HG03097 (cell line): ENCODE measurements at regions not wholly inside any gene's neighbourhood (a gene's known extent, or its start where the extent isn't known, plus 50 kb on each side); places are given as distances from the start of the nearest gene placed in this dataset.
"Not testable (repeated sequence)": the region's sequence is repeated elsewhere in the genome, so short reads cannot be mapped to it uniquely, and the experiment has no call there.

Experiments
- ATAC-seq: cut with Tn5 transposase; IDR thresholded peaks from one replicate; pipeline ENCODE4 v1.9.1; 2021; ENCODE audit not compliant: unreplicated experiment, low FRiP score

DNA sequence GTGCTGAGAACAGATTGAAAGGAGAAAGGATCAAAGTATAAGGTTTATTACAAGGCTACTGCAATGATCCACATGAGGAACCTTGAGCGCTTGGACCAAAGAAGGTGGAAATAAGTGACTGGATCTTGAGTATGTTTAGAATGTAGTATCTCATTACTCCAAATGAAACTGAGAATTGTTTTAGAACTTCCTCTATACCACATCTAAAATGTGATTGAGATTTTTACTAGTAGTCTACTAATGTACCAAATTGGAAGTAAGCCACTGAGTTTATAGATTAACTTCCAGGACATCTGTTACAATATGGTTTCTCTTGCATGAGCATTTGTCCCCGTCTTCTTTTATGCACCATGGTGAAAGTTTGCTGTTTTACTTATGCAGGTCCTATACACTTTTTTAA, 300.5 kb downstream of the SUCLG1 start:
- no peak for ATAC-seq

DNA sequence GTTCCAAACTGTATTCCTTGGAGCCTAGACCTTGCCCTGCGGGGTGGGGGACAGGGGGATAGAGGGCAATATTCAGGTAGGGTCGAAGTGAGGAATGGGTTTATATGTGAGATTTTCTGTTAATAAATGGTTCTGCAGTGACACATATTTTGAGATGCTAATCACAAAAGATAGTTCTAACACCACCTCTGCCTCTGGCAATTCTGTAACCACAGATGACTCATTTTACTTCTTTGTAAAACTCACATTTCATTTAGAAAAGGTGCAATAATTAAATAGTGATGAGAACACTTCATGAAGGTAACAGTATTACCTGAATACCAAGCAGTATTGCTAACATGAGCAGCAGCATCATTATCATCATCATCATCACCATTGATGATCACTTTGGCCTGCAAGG, 306.6 kb downstream of the SUCLG1 start:
- no peak for ATAC-seq

GRCh38 chr2:84144345-84144744, 314.7 kb downstream of the SUCLG1 start:
- no peak for ATAC-seq

- no peak for ATAC-seq
These were observed 322.0 kb downstream of the SUCLG1 start for GRCh38 chr2:84137034-84137433.

GRCh38 chr2:84132370-84132769, 326.7 kb downstream of the SUCLG1 start:
- no peak for ATAC-seq

DNA sequence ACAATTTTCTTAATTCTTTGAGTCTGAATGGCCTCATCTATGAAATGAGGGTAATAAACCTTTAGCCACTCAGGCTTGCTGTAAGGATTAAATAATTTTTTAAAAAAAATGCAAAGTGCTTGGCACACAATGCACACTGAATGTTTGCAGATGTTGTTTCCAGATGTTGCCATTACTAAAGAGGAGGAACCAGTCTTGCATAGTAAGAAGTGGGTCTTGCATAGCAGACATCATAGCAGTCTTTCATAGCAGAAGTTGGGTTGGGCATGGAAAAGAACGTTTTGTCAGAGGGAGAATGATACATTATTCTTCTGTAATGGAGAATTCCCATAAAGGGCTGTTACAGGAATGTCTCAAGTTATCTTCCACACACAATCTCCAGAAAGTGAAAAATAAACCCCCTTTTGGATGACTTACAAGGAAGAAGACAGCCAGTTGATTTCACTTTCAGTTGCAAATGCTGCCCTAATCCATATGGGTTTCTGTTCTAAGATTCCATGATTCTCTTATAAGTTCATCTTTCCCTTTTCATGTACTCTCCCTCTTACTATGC, 327.7 kb downstream of the SUCLG1 start:
- ATAC-seq: no peak

DNA sequence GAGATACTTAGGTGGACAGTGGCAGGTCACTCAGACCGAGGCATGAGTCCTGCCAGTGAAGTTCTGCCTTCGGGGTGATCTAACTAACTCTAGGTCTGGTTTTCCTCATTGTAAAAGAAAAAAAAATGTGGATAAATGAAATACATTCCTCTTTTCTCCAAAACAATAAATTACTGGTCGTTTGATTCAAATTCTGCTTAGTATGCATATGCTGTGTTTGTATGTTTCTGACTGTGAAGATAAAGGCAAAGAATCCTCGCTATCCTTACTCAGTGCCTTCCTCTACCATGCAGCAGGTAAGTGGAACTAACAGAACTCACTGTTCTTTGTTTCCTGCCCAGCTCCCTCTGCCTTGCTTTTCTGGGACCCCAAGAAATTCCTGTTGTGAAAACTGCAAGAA, 330.1 kb downstream of the SUCLG1 start:
- ATAC-seq: no peak

GRCh38 chr2:84127812-84128211, 331.3 kb downstream of the SUCLG1 start:
- ATAC-seq: not testable (repeated sequence)

- ATAC-seq: no peak
These were observed 332.6 kb downstream of the SUCLG1 start for GRCh38 chr2:84126530-84126929.

DNA sequence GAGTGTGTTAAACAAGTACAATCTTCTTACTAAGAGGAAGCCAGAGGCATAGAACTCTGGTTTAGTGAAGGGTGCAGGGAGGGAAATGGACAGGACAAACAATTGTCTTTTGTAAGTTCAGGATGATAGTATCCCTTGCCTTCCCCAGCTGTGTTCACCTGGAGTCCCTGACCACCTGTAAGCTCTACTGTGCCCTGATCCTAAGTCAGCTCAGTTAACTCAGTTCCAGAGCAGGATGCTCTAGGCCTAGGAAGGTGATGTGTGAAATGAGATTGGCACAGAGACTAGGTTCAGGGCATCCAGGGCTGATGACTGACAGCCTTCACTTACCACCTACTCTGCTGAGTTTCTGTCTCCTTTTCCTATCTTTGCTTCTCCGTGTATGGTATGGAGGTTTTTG, 333.0 kb downstream of the SUCLG1 start:
- no peak for ATAC-seq

GRCh38 chr2:84116143-84116542, 342.9 kb downstream of the SUCLG1 start:
- no peak for ATAC-seq

- ATAC-seq: peak; percentile 98
These were observed 343.8 kb downstream of the SUCLG1 start for GRCh38 chr2:84115173-84115857.

DNA sequence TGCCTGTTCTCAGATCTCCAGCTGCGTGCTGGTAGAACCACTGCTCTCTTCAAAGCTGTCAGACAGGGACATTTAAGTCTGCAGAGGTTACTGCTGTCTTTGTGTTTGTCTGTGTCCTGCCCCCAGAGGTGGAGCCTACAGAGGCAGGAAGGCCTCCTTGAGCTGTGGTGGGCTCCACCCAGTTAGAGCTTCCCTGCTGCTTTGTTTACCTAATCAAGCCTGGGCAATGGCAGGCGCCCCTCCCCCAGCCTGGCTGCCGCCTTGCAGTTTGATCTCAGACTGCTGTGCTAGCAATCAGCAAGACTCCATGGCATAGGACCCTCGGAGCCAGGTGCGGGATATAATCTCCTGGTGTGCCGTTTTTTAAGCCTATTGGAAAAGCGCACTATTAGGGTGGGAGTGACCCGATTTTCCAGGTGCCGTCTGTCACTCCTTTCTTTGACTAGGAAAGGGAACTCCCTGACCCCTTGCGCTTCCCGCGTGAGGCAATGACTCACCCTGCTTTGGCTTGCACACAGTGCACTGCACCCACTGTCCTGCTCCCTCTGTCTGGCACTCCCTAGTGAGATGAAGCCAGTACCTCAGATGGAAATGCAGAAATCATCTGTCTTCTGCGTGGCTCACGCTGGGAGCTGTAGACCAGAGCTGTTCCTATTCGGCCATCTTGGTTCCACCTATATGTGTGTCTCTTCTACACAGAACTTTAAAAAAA, 355.1 kb downstream of the SUCLG1 start:
- ATAC-seq: not testable (repeated sequence)

GRCh38 chr2:84102274-84102673, 356.8 kb downstream of the SUCLG1 start:
- no peak for ATAC-seq

- ATAC-seq: no peak
These were observed 370.4 kb downstream of the SUCLG1 start for GRCh38 chr2:84088656-84089055.

GRCh38 chr2:84085562-84085961, 373.5 kb downstream of the SUCLG1 start:
- no peak for ATAC-seq

DNA sequence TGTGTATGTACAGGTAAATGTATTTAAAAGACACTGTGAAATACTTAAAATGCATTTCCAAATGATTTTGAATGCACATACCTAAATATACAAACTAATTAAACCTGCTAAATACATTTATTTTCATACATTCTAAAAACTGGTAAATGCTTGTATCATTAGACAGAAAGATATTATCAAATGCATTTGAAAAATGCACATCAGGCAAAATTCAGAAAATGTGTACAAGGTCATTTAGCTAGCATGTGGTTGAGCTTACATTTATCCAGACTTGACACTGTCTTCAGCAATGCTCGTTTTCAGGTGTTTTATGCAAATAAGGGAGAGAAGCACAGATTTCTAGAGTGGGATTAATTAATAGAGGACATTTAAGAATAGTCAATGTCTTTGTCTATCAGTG, 374.2 kb downstream of the SUCLG1 start:
- ATAC-seq: no peak

DNA sequence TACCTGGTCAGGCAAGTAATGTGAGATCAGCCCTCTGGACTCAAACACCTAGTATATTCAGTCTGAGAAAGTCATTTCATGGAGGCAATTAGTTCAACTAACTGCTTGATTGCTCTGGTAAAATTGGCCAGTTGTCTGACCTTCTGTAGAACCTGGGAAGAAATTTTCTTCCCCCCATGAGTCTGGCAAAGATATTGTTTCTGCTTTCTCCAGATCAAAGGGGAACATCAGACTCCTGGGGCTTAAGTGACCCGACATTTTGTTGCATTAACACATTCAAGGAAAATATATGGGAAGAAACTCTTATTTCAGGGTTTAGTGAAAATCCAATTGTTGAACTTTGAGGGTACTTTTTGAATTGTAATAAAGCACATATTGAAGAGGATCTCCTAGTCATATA, 375.1 kb downstream of the SUCLG1 start:
- ATAC-seq: no peak

GRCh38 chr2:84078471-84078870, 380.6 kb downstream of the SUCLG1 start:
- ATAC-seq: no peak

DNA sequence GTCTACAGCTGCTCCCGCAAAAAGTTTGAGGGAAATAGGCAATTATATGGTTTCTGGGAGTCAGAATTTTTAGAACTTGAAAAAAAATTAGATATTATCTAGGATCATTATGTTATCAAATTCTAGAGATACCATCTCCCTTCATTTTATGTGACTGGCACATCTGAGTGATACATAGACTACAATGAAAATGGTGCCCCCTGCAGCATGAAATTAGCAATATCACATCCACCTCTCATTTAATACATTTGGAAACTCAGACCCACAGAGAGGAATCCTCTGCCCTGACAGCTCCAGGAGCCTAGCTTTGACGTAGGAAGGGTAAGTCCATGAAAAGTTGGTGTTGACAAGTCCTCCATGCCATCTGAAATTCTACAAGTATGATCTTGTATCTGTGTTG, 381.6 kb downstream of the SUCLG1 start:
- no peak for ATAC-seq

GRCh38 chr2:84071050-84071449, 388.0 kb downstream of the SUCLG1 start:
- no peak for ATAC-seq

DNA sequence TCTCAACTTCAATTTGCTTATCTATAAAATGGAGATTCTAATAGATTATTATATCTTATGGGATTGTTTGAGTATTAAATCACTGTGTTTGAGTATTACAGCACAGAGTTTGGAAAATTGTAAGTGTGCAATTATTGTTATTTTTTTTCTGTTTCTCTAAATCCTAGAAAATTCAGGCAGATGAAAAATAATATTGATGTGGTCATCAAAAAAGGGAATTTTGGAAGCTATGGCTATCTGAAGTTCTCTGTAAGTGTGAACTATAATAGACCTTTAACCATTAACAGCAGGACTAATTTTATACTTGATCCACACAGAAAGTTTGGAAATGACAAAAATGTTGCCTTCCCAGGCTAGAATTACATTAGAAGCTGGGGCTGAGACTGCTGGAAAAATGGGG, 393.2 kb downstream of the SUCLG1 start:
- no peak for ATAC-seq
